ENCODE measurements at regions not wholly inside any gene's neighbourhood (a gene's known extent, or its start where the extent isn't known, plus 50 kb on each side); places are given as distances from the start of the nearest gene placed in this dataset.

- Histone ChIP-seq H3K4me1 (ENCODE audit: control insufficient read depth, insufficient read depth, low read length) (no peaks in the 10 kb centered on the region), H3K36me3 (ENCODE audit: control insufficient read depth, insufficient read depth, low read length) (no peaks in the 10 kb centered on the region; the same call in 1 of the 2 replicates), H3K27ac (ENCODE audit: low read length) (no peak overlapping the region), H3K9me3 (ENCODE audit: control insufficient read depth, insufficient read depth, low read depth, low read length) (no peaks in the 10 kb centered on the region), H3K27me3 (ENCODE audit: control insufficient read depth, insufficient read depth, low read length) (no peaks in the 10 kb centered on the region), H3K4me3 (ENCODE audit: low read depth in 2 of 2, low read length in 2 of 2) (no peak overlapping the region)
- peak; percentile 92 for ATAC-seq
- peak; percentile 86 for TF ChIP-seq CTCF (IDR thresholded peaks at IDR 0.05)
- TF ChIP-seq SIN3A (IDR thresholded peaks at IDR 0.05; ENCODE audit: borderline replicate concordance, insufficient read depth, low read depth, low read length) = no peak
- CTCF ChIA-PET = interaction anchor here (0.7 to 1.4 kb wide), 3 partner anchors 495 to 528 kb away, joined by 3 to 4 read pairs (median 3); no protein-coding TSS in a partner anchor
- in situ Hi-C loops (cut with HindIII; ENCODE audit: low pct_unique_long_range_greater_than_20kb, low sequenced_read_pairs) (no loop called here), intact Hi-C loops (cut with micrococcal nuclease; ENCODE audit: unreplicated experiment) (loop anchor here (5.0 kb wide), 3 partner anchors 159 to 526 kb away; partner anchors contain the start of gene HOXD8)
- POLR2A ChIA-PET = no interaction called here
- no TSS peak for BruUV-seq (replicated peaks)
- no peak for DNase-seq (ENCODE audit: low read depth, low spot score)
Measured at GRCh38 chr2:176653479-176654443, 384.5 kb downstream of the MTX2 start.

DNA sequence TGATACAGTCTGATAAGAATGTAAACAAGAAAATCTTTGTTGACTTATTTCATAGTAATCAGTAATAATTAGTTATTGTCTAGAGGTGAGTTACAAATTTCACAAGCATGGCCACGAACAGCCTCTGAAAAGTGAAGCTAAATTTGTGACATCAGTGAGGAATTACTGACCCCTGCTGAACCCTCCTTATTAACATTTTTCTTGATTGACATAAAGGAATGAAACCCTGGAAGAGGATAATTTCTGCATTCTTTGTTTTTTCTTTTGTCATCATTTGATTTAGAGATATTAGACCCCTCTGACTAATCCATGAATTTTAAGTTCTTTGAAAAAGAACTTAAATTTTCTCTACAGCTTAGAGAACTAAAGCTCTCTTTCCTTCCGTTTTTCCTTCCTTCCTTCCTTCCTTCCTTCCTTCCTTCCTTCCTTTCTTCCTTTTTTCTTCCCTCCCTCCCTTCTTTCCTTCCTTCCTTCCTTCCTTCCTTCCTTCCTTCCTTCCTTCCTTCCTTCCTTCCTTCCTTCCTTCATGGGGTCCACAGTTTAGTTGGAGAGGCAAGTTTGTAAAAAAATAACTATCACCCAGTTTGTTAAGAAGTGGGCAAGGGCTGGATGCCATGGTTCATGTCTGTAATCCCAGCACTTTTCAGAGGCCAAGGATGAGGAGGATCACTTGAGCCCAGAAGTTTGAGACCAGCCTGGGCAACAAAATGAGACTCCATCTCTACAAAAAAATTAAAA lies 387.0 kb downstream of the MTX2 start:
- H3K27ac ChIP-seq (ENCODE audit: low read length) = no peak overlapping the region
- H3K27me3 ChIP-seq (ENCODE audit: control insufficient read depth, insufficient read depth, low read length) = no peaks in the 10 kb centered on the region
- DNase-seq (ENCODE audit: low read depth, low spot score) = no peak
- no TSS peak for BruUV-seq (replicated peaks)
- ChIA-PET POLR2A (no interaction called here), CTCF (interaction anchor here (0.6 kb wide), 1 partner anchor 120 kb away, joined by 4 read pairs; no protein-coding TSS in a partner anchor)
- ATAC-seq = no peak
- H3K4me3 ChIP-seq (ENCODE audit: low read depth in 2 of 2, low read length in 2 of 2) = no peak overlapping the region
- H3K36me3 ChIP-seq (ENCODE audit: control insufficient read depth, insufficient read depth, low read length) = no peaks in the 10 kb centered on the region; the same call in 1 of the 2 replicates
- TF ChIP-seq SIN3A (IDR thresholded peaks at IDR 0.05; ENCODE audit: borderline replicate concordance, insufficient read depth, low read depth, low read length) = no peak
- TF ChIP-seq POLR2AphosphoS5 (IDR thresholded peaks at IDR 0.05; ENCODE audit: low read depth, low read length) = no peak
- TF ChIP-seq, protein P1, sequence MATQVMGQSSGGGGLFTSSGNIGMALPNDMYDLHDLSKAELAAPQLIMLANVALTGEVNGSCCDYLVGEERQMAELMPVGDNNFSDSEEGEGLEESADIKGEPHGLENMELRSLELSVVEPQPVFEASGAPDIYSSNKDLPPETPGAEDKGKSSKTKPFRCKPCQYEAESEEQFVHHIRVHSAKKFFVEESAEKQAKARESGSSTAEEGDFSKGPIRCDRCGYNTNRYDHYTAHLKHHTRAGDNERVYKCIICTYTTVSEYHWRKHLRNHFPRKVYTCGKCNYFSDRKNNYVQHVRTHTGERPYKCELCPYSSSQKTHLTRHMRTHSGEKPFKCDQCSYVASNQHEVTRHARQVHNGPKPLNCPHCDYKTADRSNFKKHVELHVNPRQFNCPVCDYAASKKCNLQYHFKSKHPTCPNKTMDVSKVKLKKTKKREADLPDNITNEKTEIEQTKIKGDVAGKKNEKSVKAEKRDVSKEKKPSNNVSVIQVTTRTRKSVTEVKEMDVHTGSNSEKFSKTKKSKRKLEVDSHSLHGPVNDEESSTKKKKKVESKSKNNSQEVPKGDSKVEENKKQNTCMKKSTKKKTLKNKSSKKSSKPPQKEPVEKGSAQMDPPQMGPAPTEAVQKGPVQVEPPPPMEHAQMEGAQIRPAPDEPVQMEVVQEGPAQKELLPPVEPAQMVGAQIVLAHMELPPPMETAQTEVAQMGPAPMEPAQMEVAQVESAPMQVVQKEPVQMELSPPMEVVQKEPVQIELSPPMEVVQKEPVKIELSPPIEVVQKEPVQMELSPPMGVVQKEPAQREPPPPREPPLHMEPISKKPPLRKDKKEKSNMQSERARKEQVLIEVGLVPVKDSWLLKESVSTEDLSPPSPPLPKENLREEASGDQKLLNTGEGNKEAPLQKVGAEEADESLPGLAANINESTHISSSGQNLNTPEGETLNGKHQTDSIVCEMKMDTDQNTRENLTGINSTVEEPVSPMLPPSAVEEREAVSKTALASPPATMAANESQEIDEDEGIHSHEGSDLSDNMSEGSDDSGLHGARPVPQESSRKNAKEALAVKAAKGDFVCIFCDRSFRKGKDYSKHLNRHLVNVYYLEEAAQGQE (IDR thresholded peaks at IDR 0.05; ENCODE audit: insufficient read depth in 1 of 2, low read depth in 2 of 2, low read length in 1 of 2) = no peak
- TF ChIP-seq CTCF (IDR thresholded peaks at IDR 0.05) = no peak
- no peak for TF ChIP-seq TCF7L2 (IDR thresholded peaks at IDR 0.05; ENCODE audit: low read depth, low read length)
- in situ Hi-C loops (cut with HindIII; ENCODE audit: low pct_unique_long_range_greater_than_20kb, low sequenced_read_pairs) (no loop called here), intact Hi-C loops (cut with micrococcal nuclease; ENCODE audit: unreplicated experiment) (no loop called here)
- H3K9me3 ChIP-seq (ENCODE audit: control insufficient read depth, insufficient read depth, low read depth, low read length) = no peaks in the 10 kb centered on the region
- no peaks in the 10 kb centered on the region for H3K4me1 ChIP-seq (ENCODE audit: control insufficient read depth, insufficient read depth, low read length)
